ENCODE measurements at regions not wholly inside any gene's neighbourhood (a gene's known extent, or its start where the extent isn't known, plus 50 kb on each side); places are given as distances from the start of the nearest gene placed in this dataset.

DNA sequence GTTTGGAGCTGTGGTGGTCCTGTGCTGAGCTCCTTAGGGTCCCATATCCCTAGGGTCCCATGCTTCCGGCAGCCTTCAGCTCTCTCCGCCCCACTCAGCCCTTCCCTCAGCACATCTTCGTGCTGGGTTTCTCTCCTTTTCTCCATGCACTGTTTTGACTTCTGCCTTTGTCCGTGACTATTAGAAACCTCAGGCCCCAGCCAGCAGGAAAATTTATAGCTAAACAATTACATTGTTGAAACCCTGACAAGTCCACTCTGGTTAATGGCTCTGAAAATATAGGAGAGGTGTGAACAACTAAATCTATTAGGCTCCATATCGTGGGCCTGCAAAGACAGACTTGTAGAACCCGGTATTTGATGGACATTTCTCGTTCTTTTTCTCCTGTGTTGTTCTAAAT lies 523.7 kb downstream of the CCDC171 start:
- 2% methylated on average over 6 of the region's 7 CpGs for WGBS (ENCODE audit: insufficient coverage, low coverage, missing lambda C conversion rate)
- in situ Hi-C loops (cut with MboI), result no loop called here
- ATAC-seq, result no peak

More for the DNA sequence above, 523.7 kb downstream of the CCDC171 start:
- Histone ChIP-seq H3K4me3 (no peak overlapping the region), H2AFZ (ENCODE audit: low read depth, low read length) (no peak overlapping the region), H3K36me3 (ENCODE audit: control insufficient read depth, insufficient read depth, low read length) (no peaks in the 10 kb centered on the region), H3K4me2 (ENCODE audit: insufficient read depth, low read length) (no peak overlapping the region), H3K27me3 (ENCODE audit: control insufficient read depth in 2 of 2, insufficient read depth in 2 of 2, low read length in 2 of 2) (no peaks in the 10 kb centered on the region), H3K9ac (ENCODE audit: insufficient read depth in 1 of 2, low read depth in 2 of 2, low read length in 2 of 2) (no peak overlapping the region), H3K9me1 (ENCODE audit: control insufficient read depth, insufficient read depth, low read length) (no peaks in the 10 kb centered on the region), H3K27ac (ENCODE audit: extremely low read depth, low read depth, low read length) (no peak overlapping the region), H4K20me1 (replicated peaks; ENCODE audit: control insufficient read depth, insufficient read depth, low read length) (no peaks in the 10 kb centered on the region), H3K4me1 (replicated peaks in 1 of 2; ENCODE audit: control insufficient read depth in 2 of 2, insufficient read depth in 2 of 2, low read length in 2 of 2) (no peaks in the 10 kb centered on the region), H3K79me2 (ENCODE audit: control insufficient read depth, insufficient read depth, low read length) (no peaks in the 10 kb centered on the region), H3K9me3 (replicated peaks; ENCODE audit: control insufficient read depth, insufficient read depth, low read depth, low read length) (no peaks in the 10 kb centered on the region)
- ChIA-PET CTCF (ENCODE audit: low intra/inter-chr PET ratio) (no interaction called here), POLR2A (interaction anchor here (0.9 kb wide), 1 partner anchor 19 kb away, joined by 5 read pairs; no protein-coding TSS in a partner anchor)
- intact Hi-C loops (cut with micrococcal nuclease), result no loop called here
- no peak for DNase-seq (ENCODE audit: extremely low read depth in 1 of 4, low spot score in 3 of 4)
- no TSS peak for BruUV-seq (replicated peaks)
- TF ChIP-seq SLC30A9 (CRISPR knock-in tag; IDR thresholded peaks at IDR 0.05) (no peak), TEAD4 (IDR thresholded peaks at IDR 0.05; ENCODE audit: low read length) (no peak), TEAD4 (CRISPR knock-in tag; IDR thresholded peaks at IDR 0.05; ENCODE audit: borderline replicate concordance) (no peak), HNRNPLL (IDR thresholded peaks at IDR 0.05; ENCODE audit: low read depth, low read length, poor library complexity, severe bottlenecking) (no peak), SP2 (IDR thresholded peaks at IDR 0.05; ENCODE audit: extremely low read depth, low read depth, low read length, poor library complexity, severe bottlenecking) (no peak), POLR3A (IDR thresholded peaks at IDR 0.05; ENCODE audit: borderline replicate concordance, extremely low read depth, insufficient read depth, insufficient read length) (no peak), IRF2 (CRISPR knock-in tag; IDR thresholded peaks at IDR 0.05) (no peak), ZNF695 (CRISPR knock-in tag; IDR thresholded peaks at IDR 0.05) (no peak), MCM2 (IDR thresholded peaks at IDR 0.05; ENCODE audit: low read depth) (no peak), PML (IDR thresholded peaks at IDR 0.05; ENCODE audit: low read length) (no peak), FOXP1 (CRISPR knock-in tag; IDR thresholded peaks at IDR 0.05) (no peak), ZNF12 (CRISPR knock-in tag; IDR thresholded peaks at IDR 0.05) (no peak), PHF20 (IDR thresholded peaks at IDR 0.05; ENCODE audit: partially characterized antibody) (no peak)
- TF ChIP-seq, protein P1, sequence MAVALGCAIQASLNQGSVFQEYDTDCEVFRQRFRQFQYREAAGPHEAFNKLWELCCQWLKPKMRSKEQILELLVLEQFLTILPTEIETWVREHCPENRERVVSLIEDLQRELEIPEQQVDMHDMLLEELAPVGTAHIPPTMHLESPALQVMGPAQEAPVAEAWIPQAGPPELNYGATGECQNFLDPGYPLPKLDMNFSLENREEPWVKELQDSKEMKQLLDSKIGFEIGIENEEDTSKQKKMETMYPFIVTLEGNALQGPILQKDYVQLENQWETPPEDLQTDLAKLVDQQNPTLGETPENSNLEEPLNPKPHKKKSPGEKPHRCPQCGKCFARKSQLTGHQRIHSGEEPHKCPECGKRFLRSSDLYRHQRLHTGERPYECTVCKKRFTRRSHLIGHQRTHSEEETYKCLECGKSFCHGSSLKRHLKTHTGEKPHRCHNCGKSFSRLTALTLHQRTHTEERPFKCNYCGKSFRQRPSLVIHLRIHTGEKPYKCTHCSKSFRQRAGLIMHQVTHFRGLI (CRISPR knock-in tag; IDR thresholded peaks at IDR 0.05), result no peak
- TF ChIP-seq, protein P2, sequence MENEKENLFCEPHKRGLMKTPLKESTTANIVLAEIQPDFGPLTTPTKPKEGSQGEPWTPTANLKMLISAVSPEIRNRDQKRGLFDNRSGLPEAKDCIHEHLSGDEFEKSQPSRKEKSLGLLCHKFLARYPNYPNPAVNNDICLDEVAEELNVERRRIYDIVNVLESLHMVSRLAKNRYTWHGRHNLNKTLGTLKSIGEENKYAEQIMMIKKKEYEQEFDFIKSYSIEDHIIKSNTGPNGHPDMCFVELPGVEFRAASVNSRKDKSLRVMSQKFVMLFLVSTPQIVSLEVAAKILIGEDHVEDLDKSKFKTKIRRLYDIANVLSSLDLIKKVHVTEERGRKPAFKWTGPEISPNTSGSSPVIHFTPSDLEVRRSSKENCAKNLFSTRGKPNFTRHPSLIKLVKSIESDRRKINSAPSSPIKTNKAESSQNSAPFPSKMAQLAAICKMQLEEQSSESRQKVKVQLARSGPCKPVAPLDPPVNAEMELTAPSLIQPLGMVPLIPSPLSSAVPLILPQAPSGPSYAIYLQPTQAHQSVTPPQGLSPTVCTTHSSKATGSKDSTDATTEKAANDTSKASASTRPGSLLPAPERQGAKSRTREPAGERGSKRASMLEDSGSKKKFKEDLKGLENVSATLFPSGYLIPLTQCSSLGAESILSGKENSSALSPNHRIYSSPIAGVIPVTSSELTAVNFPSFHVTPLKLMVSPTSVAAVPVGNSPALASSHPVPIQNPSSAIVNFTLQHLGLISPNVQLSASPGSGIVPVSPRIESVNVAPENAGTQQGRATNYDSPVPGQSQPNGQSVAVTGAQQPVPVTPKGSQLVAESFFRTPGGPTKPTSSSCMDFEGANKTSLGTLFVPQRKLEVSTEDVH (IDR thresholded peaks at IDR 0.05; ENCODE audit: low read depth, partially characterized antibody), result no peak
- TF ChIP-seq, protein P3, sequence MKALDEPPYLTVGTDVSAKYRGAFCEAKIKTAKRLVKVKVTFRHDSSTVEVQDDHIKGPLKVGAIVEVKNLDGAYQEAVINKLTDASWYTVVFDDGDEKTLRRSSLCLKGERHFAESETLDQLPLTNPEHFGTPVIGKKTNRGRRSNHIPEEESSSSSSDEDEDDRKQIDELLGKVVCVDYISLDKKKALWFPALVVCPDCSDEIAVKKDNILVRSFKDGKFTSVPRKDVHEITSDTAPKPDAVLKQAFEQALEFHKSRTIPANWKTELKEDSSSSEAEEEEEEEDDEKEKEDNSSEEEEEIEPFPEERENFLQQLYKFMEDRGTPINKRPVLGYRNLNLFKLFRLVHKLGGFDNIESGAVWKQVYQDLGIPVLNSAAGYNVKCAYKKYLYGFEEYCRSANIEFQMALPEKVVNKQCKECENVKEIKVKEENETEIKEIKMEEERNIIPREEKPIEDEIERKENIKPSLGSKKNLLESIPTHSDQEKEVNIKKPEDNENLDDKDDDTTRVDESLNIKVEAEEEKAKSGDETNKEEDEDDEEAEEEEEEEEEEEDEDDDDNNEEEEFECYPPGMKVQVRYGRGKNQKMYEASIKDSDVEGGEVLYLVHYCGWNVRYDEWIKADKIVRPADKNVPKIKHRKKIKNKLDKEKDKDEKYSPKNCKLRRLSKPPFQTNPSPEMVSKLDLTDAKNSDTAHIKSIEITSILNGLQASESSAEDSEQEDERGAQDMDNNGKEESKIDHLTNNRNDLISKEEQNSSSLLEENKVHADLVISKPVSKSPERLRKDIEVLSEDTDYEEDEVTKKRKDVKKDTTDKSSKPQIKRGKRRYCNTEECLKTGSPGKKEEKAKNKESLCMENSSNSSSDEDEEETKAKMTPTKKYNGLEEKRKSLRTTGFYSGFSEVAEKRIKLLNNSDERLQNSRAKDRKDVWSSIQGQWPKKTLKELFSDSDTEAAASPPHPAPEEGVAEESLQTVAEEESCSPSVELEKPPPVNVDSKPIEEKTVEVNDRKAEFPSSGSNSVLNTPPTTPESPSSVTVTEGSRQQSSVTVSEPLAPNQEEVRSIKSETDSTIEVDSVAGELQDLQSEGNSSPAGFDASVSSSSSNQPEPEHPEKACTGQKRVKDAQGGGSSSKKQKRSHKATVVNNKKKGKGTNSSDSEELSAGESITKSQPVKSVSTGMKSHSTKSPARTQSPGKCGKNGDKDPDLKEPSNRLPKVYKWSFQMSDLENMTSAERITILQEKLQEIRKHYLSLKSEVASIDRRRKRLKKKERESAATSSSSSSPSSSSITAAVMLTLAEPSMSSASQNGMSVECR (CRISPR knock-in tag; IDR thresholded peaks at IDR 0.05), result no peak
- no peak for FAIRE-seq

Measured in K562 (cell line).